Smooth muscle cell (in vitro differentiated cells): ENCODE measurements at regions not wholly inside any gene's neighbourhood (a gene's known extent, or its start where the extent isn't known, plus 50 kb on each side); places are given as distances from the start of the nearest gene placed in this dataset.
A peak's percentile ranks its signal among the peaks of the same experiment; 100 is the strongest.

Experiments
- DNase-seq: peaks from one replicate; lab custom pipeline; 2025; ENCODE audit not compliant: unreplicated experiment; lab: John Stamatoyannopoulos, UW
- H2AFZ ChIP-seq: fragments of 200-600 bp; sonication (generic); 2 replicates; pipeline ENCODE4 v1.6.0; 2016; ENCODE audit warnings: antibody characterized with exemption, low read depth, mild to moderate bottlenecking
- H3F3A ChIP-seq: fragments of 200-600 bp; sonication (generic); 2 replicates; pipeline ENCODE4 v1.6.0; 2017; ENCODE audit warnings: antibody characterized with exemption, low read depth
- H3K27ac ChIP-seq: fragments of 200-600 bp; sonication (generic); 2 replicates; pipeline ENCODE4 v1.5.1; 2016; ENCODE audit warnings: low read depth, mild to moderate bottlenecking
- H3K27me3 ChIP-seq: fragments of 200-600 bp; sonication (generic); 2 replicates; pipeline ENCODE4 v1.6.1; 2016; ENCODE audit warnings: low read depth, mild to moderate bottlenecking
- H3K36me3 ChIP-seq: fragments of 200-600 bp; sonication (generic); 2 replicates; pipeline ENCODE4 v1.5.1; 2016; ENCODE audit warnings: low read depth
- H3K4me1 ChIP-seq: fragments of 200-600 bp; sonication (generic); 2 replicates; pipeline ENCODE4 v1.5.1; 2016; ENCODE audit warnings: low read depth
- H3K4me2 ChIP-seq: fragments of 200-600 bp; sonication (generic); 2 replicates; pipeline ENCODE4 v1.6.0; 2016; ENCODE audit warnings: mild to moderate bottlenecking
- H3K4me3 ChIP-seq: fragments of 200-600 bp; sonication (generic); 2 replicates; pipeline ENCODE4 v1.5.1; 2016; ENCODE audit warnings: mild to moderate bottlenecking
- H3K79me2 ChIP-seq: fragments of 200-600 bp; sonication (generic); 2 replicates; pipeline ENCODE4 v1.6.0; 2016; ENCODE audit warnings: low read depth, mild to moderate bottlenecking
- H3K9ac ChIP-seq: fragments of 200-600 bp; sonication (generic); 2 replicates; pipeline ENCODE4 v1.6.0; 2016; ENCODE audit warnings: low read depth
- H3K9me3 ChIP-seq: fragments of 200-600 bp; sonication (generic); replicated peaks from 2 replicates; pipeline ENCODE4 v1.5.1; 2016; ENCODE audit warnings: low read depth
- H4K20me1 ChIP-seq: fragments of 200-600 bp; sonication (generic); 2 replicates; pipeline ENCODE4 v1.6.0; 2016; ENCODE audit warnings: low read depth
- CTCF ChIP-seq: fragments of 200-600 bp; sonication (generic); IDR thresholded peaks from 2 replicates; pipeline ENCODE4 v1.5.1; 2017; ENCODE audit warnings: borderline replicate concordance, mild to moderate bottlenecking, antibody characterized with exemption; ENCODE audit not compliant: insufficient read depth, poor library complexity, severe bottlenecking
- WGBS: methylation state at CpG from one replicate; pipeline ENCODE4 v1.1.7; 2016; ENCODE audit warnings: low lambda C conversion rate; 5-methylcytosine and 5-hydroxymethylcytosine counted together

- no peak overlapping the region for H3K4me2 ChIP-seq
- no peaks in the 10 kb centered on the region for H3F3A ChIP-seq
- H3K9me3 ChIP-seq = no peaks in the 10 kb centered on the region
- no peak overlapping the region for H3K9ac ChIP-seq
- H3K79me2 ChIP-seq = no peaks in the 10 kb centered on the region
- no peaks in the 10 kb centered on the region for H3K27me3 ChIP-seq
- no peak for DNase-seq
- no peak overlapping the region for H2AFZ ChIP-seq
- 89% methylated on average over 2 of the region's 2 CpGs for WGBS
- H3K4me3 ChIP-seq = no peak overlapping the region
- peaks cover 4% of the 10 kb centered on the region for H3K4me1 ChIP-seq
- no peaks in the 10 kb centered on the region for H4K20me1 ChIP-seq
- H3K36me3 ChIP-seq = no peaks in the 10 kb centered on the region
- TF ChIP-seq CTCF = no peak
- H3K27ac ChIP-seq = no peak overlapping the region
Observed at GRCh38 chr4:81915430-81915829, 443.7 kb upstream of the RASGEF1B start.

DNA sequence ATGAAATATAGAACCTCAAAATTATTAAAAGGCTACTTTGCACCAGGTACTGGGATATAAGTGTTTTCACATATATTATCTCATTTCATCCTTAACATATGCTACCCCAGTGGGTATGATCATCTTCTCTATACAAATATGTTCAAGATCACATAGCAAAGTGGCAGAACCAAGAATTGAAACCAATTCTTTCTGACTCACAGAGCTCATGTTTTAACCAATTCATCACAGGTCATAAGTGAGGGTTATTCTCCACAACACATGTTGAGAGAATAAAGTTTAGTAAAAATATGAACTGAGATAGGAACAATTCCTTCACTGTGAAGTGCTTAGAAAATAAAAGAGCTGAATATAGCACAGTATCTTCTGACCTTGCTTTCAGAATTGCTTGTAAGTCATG, 442.9 kb upstream of the RASGEF1B start:
- Histone ChIP-seq H3K27me3 (no peaks in the 10 kb centered on the region), H3K4me2 (no peak overlapping the region), H3K9me3 (no peaks in the 10 kb centered on the region), H3K27ac (no peak overlapping the region), H3K4me1 (peaks cover 4% of the 10 kb centered on the region), H2AFZ (no peak overlapping the region), H3F3A (no peaks in the 10 kb centered on the region), H4K20me1 (no peaks in the 10 kb centered on the region), H3K36me3 (no peaks in the 10 kb centered on the region), H3K79me2 (no peaks in the 10 kb centered on the region), H3K9ac (no peak overlapping the region), H3K4me3 (no peak overlapping the region)
- no peak for TF ChIP-seq CTCF
- no peak for DNase-seq

GRCh38 chr4:81913427-81913879, 441.7 kb upstream of the RASGEF1B start:
- Histone ChIP-seq H3K9me3 (no peaks in the 10 kb centered on the region), H3K9ac (no peak overlapping the region), H3K27ac (no peak overlapping the region), H3K4me3 (no peak overlapping the region), H2AFZ (no peak overlapping the region), H3K36me3 (no peaks in the 10 kb centered on the region), H3K4me2 (no peak overlapping the region), H4K20me1 (no peaks in the 10 kb centered on the region), H3K27me3 (no peaks in the 10 kb centered on the region), H3F3A (no peaks in the 10 kb centered on the region), H3K79me2 (no peaks in the 10 kb centered on the region), H3K4me1 (peaks cover 4% of the 10 kb centered on the region)
- TF ChIP-seq CTCF = peak; percentile 68
- no peak for DNase-seq
- WGBS = 14% methylated on average over 12 of the region's 12 CpGs

DNA sequence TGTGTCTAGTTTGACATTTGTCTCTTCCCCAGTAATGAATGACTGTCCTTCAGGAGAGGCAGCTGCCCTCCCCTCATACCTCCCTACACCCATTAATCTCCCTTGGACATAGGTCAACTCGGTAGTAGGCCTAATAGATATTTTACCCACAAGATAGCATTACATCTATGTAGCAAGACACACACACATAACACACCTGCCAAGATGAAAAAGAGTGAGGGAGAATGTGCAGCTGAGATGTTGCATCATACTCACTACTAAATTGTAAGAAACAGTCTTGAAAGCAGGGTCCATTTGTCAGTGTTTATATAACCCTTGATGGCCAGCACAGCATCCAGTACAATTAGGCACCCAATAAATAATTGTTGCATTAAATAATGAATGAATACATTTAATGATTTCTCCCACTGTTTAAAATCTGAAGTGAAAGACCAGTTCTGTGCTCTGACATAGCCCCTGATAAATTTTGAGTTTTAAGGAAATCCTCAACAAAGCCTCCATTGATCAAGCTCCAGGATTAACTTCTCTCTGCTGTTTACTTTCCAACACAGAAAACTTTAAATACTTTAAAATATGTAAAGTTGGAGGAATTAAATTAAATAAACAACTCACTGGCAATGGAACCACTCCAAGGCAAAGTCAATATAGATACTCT, 440.8 kb upstream of the RASGEF1B start:
- no peak overlapping the region for H3K27ac ChIP-seq
- no peak overlapping the region for H3K4me3 ChIP-seq
- WGBS = 61% methylated on average over 1 of the region's 1 CpG
- no peak for TF ChIP-seq CTCF
- DNase-seq = no peak
- H3K4me2 ChIP-seq = no peak overlapping the region
- no peaks in the 10 kb centered on the region for H4K20me1 ChIP-seq
- no peaks in the 10 kb centered on the region for H3F3A ChIP-seq
- H3K27me3 ChIP-seq = no peaks in the 10 kb centered on the region
- H3K36me3 ChIP-seq = no peaks in the 10 kb centered on the region
- H3K79me2 ChIP-seq = no peaks in the 10 kb centered on the region
- H3K9ac ChIP-seq = no peak overlapping the region
- H2AFZ ChIP-seq = no peak overlapping the region
- no peaks in the 10 kb centered on the region for H3K9me3 ChIP-seq
- H3K4me1 ChIP-seq = peaks cover 4% of the 10 kb centered on the region
